Osteoblast (primary cell): ENCODE measurements at regions not wholly inside any gene's neighbourhood (a gene's known extent, or its start where the extent isn't known, plus 50 kb on each side); places are given as distances from the start of the nearest gene placed in this dataset.

Experiments
- DNase-seq: peaks from one replicate; pipeline ENCODE4 v3.0.0; 2011; ENCODE audit warnings: low spot score, mixed read lengths; ENCODE audit not compliant: insufficient read length; ENCODE audit errors: missing footprints
- H2AFZ ChIP-seq: 2 replicates; pipeline ENCODE4 v1.6.0; 2011; ENCODE audit warnings: mild to moderate bottlenecking, low read length
- H3K27ac ChIP-seq: 2 replicates; pipeline ENCODE4 v1.5.1; 2011; ENCODE audit warnings: mild to moderate bottlenecking, low read depth, low read length, moderate library complexity
- H3K27me3 ChIP-seq: 2 replicates; pipeline ENCODE4 v1.6.0; 2012; ENCODE audit warnings: mild to moderate bottlenecking, control low read depth, inconsistent platforms, low read length, moderate library complexity; ENCODE audit not compliant: insufficient read depth
- H3K36me3 ChIP-seq: 2 replicates; pipeline ENCODE4 v1.5.1; 2011; ENCODE audit warnings: mild to moderate bottlenecking, low read length, control low read depth, moderate library complexity; ENCODE audit not compliant: insufficient read depth
- H3K4me1 ChIP-seq: 2 replicates; pipeline ENCODE4 v1.5.1; 2011; ENCODE audit warnings: mild to moderate bottlenecking, low read length, control low read depth, moderate library complexity; ENCODE audit not compliant: insufficient read depth
- H3K4me2 ChIP-seq: 2 replicates; pipeline ENCODE4 v1.6.0; 2011; ENCODE audit warnings: mild to moderate bottlenecking, low read length; ENCODE audit not compliant: insufficient read depth
- H3K4me3 ChIP-seq: fragments of 200-600 bp; sonication (generic); 3 replicates; pipeline ENCODE4 v1.5.1; 2012; ENCODE audit warnings: mild to moderate bottlenecking, low read length, inconsistent platforms; ENCODE audit not compliant: insufficient read depth
- H3K79me2 ChIP-seq: 2 replicates; pipeline ENCODE4 v1.6.0; 2012; ENCODE audit warnings: mild to moderate bottlenecking, low read length, control low read depth, inconsistent platforms; ENCODE audit not compliant: insufficient read depth
- H3K9me3 ChIP-seq: 2 replicates; pipeline ENCODE4 v1.5.1; 2011; ENCODE audit warnings: low read depth, low read length, control low read depth
- H4K20me1 ChIP-seq: 2 replicates; pipeline ENCODE4 v1.6.0; 2012; ENCODE audit warnings: mild to moderate bottlenecking, low read length, control low read depth; ENCODE audit not compliant: insufficient read depth
- CTCF ChIP-seq: IDR thresholded peaks from 2 replicates; pipeline ENCODE4 v1.5.1; 2011; ENCODE audit warnings: mild to moderate bottlenecking, low read depth, low read length, moderate library complexity; ENCODE audit errors: extremely low read depth

GRCh38 chr5:44543511-44543910 lies 154.3 kb upstream of the FGF10 start:
- Histone ChIP-seq H3K4me3 (no peak overlapping the region), H3K36me3 (no peaks in the 10 kb centered on the region), H3K79me2 (no peaks in the 10 kb centered on the region), H3K4me2 (no peak overlapping the region), H3K27me3 (no peaks in the 10 kb centered on the region), H4K20me1 (no peaks in the 10 kb centered on the region), H3K27ac (no peak overlapping the region), H3K4me1 (no peaks in the 10 kb centered on the region), H3K9me3 (no peaks in the 10 kb centered on the region), H2AFZ (no peak overlapping the region)
- no peak for TF ChIP-seq CTCF
- no peak for DNase-seq

GRCh38 chr5:44542470-44542869 lies 153.2 kb upstream of the FGF10 start:
- Histone ChIP-seq H3K4me1 (no peaks in the 10 kb centered on the region), H3K9me3 (no peaks in the 10 kb centered on the region), H3K4me2 (no peak overlapping the region), H3K27ac (no peak overlapping the region), H2AFZ (no peak overlapping the region), H3K36me3 (no peaks in the 10 kb centered on the region), H3K79me2 (no peaks in the 10 kb centered on the region), H3K4me3 (no peak overlapping the region), H3K27me3 (no peaks in the 10 kb centered on the region), H4K20me1 (no peaks in the 10 kb centered on the region)
- DNase-seq: no peak
- no peak for TF ChIP-seq CTCF

DNA sequence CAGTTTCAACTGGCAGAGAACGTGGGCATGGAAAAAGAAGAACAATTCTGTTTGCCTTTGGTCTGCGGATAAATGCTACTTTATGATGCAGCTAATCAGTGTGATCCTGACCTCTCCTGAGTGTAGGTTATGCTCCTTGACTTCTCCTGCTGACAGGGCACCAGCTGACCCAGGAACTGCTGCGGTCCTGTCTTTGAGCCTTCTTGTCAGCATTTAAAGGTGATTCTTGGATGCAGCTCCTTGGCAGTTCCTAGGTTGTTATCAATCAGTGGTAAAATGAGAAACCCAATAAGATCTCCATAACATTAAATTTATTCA lies 150.3 kb upstream of the FGF10 start:
- no peak for TF ChIP-seq CTCF
- H3K79me2 ChIP-seq: no peaks in the 10 kb centered on the region
- H3K36me3 ChIP-seq: no peaks in the 10 kb centered on the region
- H3K27me3 ChIP-seq: no peaks in the 10 kb centered on the region
- H3K4me3 ChIP-seq: no peak overlapping the region
- DNase-seq: no peak
- no peaks in the 10 kb centered on the region for H3K4me1 ChIP-seq
- H4K20me1 ChIP-seq: no peaks in the 10 kb centered on the region
- no peak overlapping the region for H2AFZ ChIP-seq
- H3K9me3 ChIP-seq: no peaks in the 10 kb centered on the region
- H3K4me2 ChIP-seq: no peak overlapping the region
- H3K27ac ChIP-seq: no peak overlapping the region

DNA sequence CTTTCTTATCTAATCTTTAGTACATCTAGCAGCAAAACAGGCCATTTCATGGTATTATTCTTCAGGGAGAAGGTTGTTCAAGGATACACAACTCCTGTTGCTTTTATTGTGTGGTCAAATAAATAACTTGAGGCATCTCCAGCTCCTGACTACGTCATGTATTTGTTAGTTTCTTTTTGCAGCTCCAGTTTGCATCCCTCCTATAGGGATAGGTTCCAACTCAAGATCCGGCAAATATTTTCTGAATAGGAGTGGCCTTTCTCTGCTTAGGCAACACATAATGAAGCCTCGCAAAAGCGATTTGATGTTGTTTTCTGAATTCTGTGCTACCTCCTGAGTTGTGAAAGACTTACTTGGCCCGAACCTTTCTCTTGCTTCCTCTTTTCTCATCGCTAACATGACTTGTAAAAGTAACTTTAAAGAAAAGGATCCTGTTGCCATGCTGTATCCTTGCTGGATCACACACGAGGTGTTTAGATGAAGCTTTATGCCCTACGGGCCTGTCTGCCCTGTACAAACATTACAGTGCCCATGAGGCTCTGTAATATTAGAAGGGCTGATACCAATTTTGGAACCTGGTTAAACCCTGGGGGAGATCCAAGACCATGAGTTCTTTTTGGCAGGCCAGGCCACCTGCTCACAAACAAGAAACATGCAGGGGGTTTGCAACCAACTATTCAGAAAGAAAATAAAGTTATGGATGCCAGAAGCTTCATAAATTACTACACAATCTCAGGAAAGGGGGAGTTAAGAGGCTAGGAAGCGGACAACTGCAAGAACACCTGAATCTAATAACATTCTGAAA lies 149.8 kb upstream of the FGF10 start:
- no peak for DNase-seq
- Histone ChIP-seq H3K27me3 (no peaks in the 10 kb centered on the region), H3K4me1 (no peaks in the 10 kb centered on the region), H3K9me3 (no peaks in the 10 kb centered on the region), H3K4me2 (no peak overlapping the region), H3K36me3 (no peaks in the 10 kb centered on the region), H3K27ac (no peak overlapping the region), H3K4me3 (no peak overlapping the region), H3K79me2 (no peaks in the 10 kb centered on the region), H2AFZ (no peak overlapping the region), H4K20me1 (no peaks in the 10 kb centered on the region)
- TF ChIP-seq CTCF: no peak
